Osteoblast (primary cell): ENCODE measurements at regions not wholly inside any gene's neighbourhood (a gene's known extent, or its start where the extent isn't known, plus 50 kb on each side); places are given as distances from the start of the nearest gene placed in this dataset.

ENCODE experiments used
- DNase-seq: peaks from one replicate; pipeline ENCODE4 v3.0.0; 2011; ENCODE audit warnings: low spot score, mixed read lengths; ENCODE audit not compliant: insufficient read length; ENCODE audit errors: missing footprints
- H2AFZ ChIP-seq: 2 replicates; pipeline ENCODE4 v1.6.0; 2011; ENCODE audit warnings: mild to moderate bottlenecking, low read length
- H3K27ac ChIP-seq: 2 replicates; pipeline ENCODE4 v1.5.1; 2011; ENCODE audit warnings: mild to moderate bottlenecking, low read depth, low read length, moderate library complexity
- H3K27me3 ChIP-seq: 2 replicates; pipeline ENCODE4 v1.6.0; 2012; ENCODE audit warnings: mild to moderate bottlenecking, control low read depth, inconsistent platforms, low read length, moderate library complexity; ENCODE audit not compliant: insufficient read depth
- H3K36me3 ChIP-seq: 2 replicates; pipeline ENCODE4 v1.5.1; 2011; ENCODE audit warnings: mild to moderate bottlenecking, low read length, control low read depth, moderate library complexity; ENCODE audit not compliant: insufficient read depth
- H3K4me1 ChIP-seq: 2 replicates; pipeline ENCODE4 v1.5.1; 2011; ENCODE audit warnings: mild to moderate bottlenecking, low read length, control low read depth, moderate library complexity; ENCODE audit not compliant: insufficient read depth
- H3K4me2 ChIP-seq: 2 replicates; pipeline ENCODE4 v1.6.0; 2011; ENCODE audit warnings: mild to moderate bottlenecking, low read length; ENCODE audit not compliant: insufficient read depth
- H3K4me3 ChIP-seq: fragments of 200-600 bp; sonication (generic); 3 replicates; pipeline ENCODE4 v1.5.1; 2012; ENCODE audit warnings: mild to moderate bottlenecking, low read length, inconsistent platforms; ENCODE audit not compliant: insufficient read depth
- H3K79me2 ChIP-seq: 2 replicates; pipeline ENCODE4 v1.6.0; 2012; ENCODE audit warnings: mild to moderate bottlenecking, low read length, control low read depth, inconsistent platforms; ENCODE audit not compliant: insufficient read depth
- H3K9me3 ChIP-seq: 2 replicates; pipeline ENCODE4 v1.5.1; 2011; ENCODE audit warnings: low read depth, low read length, control low read depth
- H4K20me1 ChIP-seq: 2 replicates; pipeline ENCODE4 v1.6.0; 2012; ENCODE audit warnings: mild to moderate bottlenecking, low read length, control low read depth; ENCODE audit not compliant: insufficient read depth
- CTCF ChIP-seq: IDR thresholded peaks from 2 replicates; pipeline ENCODE4 v1.5.1; 2011; ENCODE audit warnings: mild to moderate bottlenecking, low read depth, low read length, moderate library complexity; ENCODE audit errors: extremely low read depth

- Histone ChIP-seq H3K36me3 (no peaks in the 10 kb centered on the region), H4K20me1 (no peaks in the 10 kb centered on the region), H3K4me3 (no peak overlapping the region), H3K27me3 (no peaks in the 10 kb centered on the region), H2AFZ (no peak overlapping the region), H3K27ac (no peak overlapping the region), H3K4me2 (no peak overlapping the region), H3K79me2 (no peaks in the 10 kb centered on the region), H3K4me1 (no peaks in the 10 kb centered on the region), H3K9me3 (no peaks in the 10 kb centered on the region)
- no peak for DNase-seq
- TF ChIP-seq CTCF = no peak
These were observed 843.3 kb downstream of the TSN start for GRCh38 chr2:122598784-122599183.

- no peak for TF ChIP-seq CTCF
- H3K4me2 ChIP-seq = no peak overlapping the region
- H4K20me1 ChIP-seq = no peaks in the 10 kb centered on the region
- H3K27ac ChIP-seq = no peak overlapping the region
- no peak overlapping the region for H3K4me3 ChIP-seq
- DNase-seq = no peak
- no peak overlapping the region for H2AFZ ChIP-seq
- no peaks in the 10 kb centered on the region for H3K4me1 ChIP-seq
- H3K36me3 ChIP-seq = no peaks in the 10 kb centered on the region
- no peaks in the 10 kb centered on the region for H3K27me3 ChIP-seq
- no peaks in the 10 kb centered on the region for H3K79me2 ChIP-seq
- H3K9me3 ChIP-seq = no peaks in the 10 kb centered on the region
These were observed 855.6 kb downstream of the TSN start for GRCh38 chr2:122610948-122611609.

GRCh38 chr2:122622934-122623333 lies 867.5 kb downstream of the TSN start:
- no peak overlapping the region for H3K4me3 ChIP-seq
- H3K4me1 ChIP-seq = no peaks in the 10 kb centered on the region
- no peak for TF ChIP-seq CTCF
- H3K4me2 ChIP-seq = no peak overlapping the region
- H4K20me1 ChIP-seq = no peaks in the 10 kb centered on the region
- H3K79me2 ChIP-seq = no peaks in the 10 kb centered on the region
- no peaks in the 10 kb centered on the region for H3K36me3 ChIP-seq
- H3K27me3 ChIP-seq = no peaks in the 10 kb centered on the region
- DNase-seq = no peak
- no peak overlapping the region for H3K27ac ChIP-seq
- no peaks in the 10 kb centered on the region for H3K9me3 ChIP-seq
- H2AFZ ChIP-seq = no peak overlapping the region

GRCh38 chr2:122627388-122627787 lies 871.9 kb downstream of the TSN start:
- no peak for TF ChIP-seq CTCF
- Histone ChIP-seq H3K36me3 (no peaks in the 10 kb centered on the region), H3K9me3 (no peaks in the 10 kb centered on the region), H3K27me3 (no peaks in the 10 kb centered on the region), H3K79me2 (no peaks in the 10 kb centered on the region), H3K4me2 (no peak overlapping the region), H2AFZ (no peak overlapping the region), H3K4me1 (no peaks in the 10 kb centered on the region), H3K27ac (no peak overlapping the region), H4K20me1 (no peaks in the 10 kb centered on the region), H3K4me3 (no peak overlapping the region)
- DNase-seq = peak; percentile 18
